ENCODE measurements at regions not wholly inside any gene's neighbourhood (a gene's known extent, or its start where the extent isn't known, plus 50 kb on each side); places are given as distances from the start of the nearest gene placed in this dataset.

DNA sequence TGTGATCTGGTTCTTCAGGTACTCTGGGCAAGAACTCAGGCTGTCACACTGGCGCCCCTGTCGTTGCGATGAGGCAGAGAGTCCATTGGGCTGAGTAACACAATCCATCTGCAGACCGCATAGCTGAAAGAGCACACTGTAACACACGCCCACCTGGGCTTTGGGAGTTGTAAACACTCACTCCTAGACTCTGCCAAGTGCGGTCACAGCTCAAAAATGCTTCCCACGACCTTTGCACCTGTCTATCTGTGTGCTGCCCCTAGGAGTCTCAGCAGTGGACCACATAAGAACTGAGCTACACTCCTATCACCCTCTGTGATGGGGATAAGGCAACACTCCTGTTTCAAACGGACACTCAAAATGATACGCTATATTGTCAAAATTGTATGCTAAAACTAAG, 2028.3 kb downstream of the PCDH7 start:
- no peak for DNase-seq (ENCODE audit: low read depth, low spot score)
- no peak overlapping the region for H3K4me3 ChIP-seq (ENCODE audit: low read length)

- H3K4me3 ChIP-seq (ENCODE audit: low read length) = no peak overlapping the region
- no peak for DNase-seq (ENCODE audit: low read depth, low spot score)
Observed at GRCh38 chr4:32752962-32753361, 2032.8 kb downstream of the PCDH7 start.

DNA sequence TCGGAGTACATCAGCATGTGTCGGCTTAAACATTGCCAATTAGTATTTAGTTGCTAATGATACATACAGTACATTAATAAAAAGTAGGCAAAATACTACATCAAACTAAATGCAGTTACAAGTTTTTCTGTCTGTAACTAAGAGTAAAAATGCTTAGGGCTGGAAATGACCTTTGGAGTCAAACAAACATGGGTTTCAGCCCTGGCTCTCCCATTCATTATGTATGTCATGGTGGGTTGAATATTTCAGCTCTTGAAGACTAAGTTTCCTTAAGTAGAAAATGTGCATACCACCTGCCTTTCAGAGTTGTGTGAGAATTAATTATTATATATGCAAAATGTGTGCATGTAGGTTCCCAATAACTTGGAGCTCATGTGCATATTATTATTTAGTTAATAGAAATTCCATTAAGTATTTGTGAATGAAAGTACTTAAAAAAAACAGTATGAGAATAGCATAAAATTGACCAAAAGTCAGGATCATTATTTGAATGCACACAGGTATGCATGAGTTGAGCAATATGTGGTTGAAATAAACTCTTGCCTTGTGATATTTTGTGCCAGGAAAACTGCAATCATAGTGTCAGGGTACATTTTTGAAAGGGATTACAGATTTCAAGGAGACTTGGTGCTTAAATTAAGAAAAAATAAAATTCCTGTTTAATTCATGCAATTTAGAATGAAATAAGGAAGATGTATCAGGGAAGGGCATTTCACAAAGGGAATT, 2048.7 kb downstream of the PCDH7 start:
- no peak for DNase-seq (ENCODE audit: low read depth, low spot score)
- no peak overlapping the region for H3K4me3 ChIP-seq (ENCODE audit: low read length)

DNA sequence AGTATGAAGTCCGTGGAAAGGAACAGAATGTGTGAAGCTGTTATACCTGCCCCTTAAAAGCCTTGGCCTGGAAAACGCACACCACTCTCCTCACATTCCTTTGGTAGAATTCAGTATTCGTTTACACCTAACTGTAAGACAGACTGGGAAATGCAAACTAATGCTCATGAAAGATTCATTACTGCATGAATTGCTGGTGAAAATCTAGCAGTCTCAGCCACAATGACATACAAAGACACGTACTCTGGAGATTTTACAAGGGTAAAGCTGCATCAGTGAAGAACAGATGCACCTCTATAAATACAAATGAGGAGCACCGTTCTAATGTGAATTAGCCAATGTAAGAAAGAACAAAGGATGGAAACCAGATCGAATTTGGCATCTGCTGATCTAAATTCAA, 2051.3 kb downstream of the PCDH7 start:
- no peak overlapping the region for H3K4me3 ChIP-seq (ENCODE audit: low read length)
- DNase-seq (ENCODE audit: low read depth, low spot score) = no peak

GRCh38 chr4:32775049-32775448, 2054.9 kb downstream of the PCDH7 start:
- peak; percentile 8 for DNase-seq (ENCODE audit: low read depth, low spot score)
- H3K4me3 ChIP-seq (ENCODE audit: low read length) = no peak overlapping the region

GRCh38 chr4:32776435-32777203, 2056.4 kb downstream of the PCDH7 start:
- no peak for DNase-seq (ENCODE audit: low read depth, low spot score)
- H3K4me3 ChIP-seq (ENCODE audit: low read length) = no peak overlapping the region

DNA sequence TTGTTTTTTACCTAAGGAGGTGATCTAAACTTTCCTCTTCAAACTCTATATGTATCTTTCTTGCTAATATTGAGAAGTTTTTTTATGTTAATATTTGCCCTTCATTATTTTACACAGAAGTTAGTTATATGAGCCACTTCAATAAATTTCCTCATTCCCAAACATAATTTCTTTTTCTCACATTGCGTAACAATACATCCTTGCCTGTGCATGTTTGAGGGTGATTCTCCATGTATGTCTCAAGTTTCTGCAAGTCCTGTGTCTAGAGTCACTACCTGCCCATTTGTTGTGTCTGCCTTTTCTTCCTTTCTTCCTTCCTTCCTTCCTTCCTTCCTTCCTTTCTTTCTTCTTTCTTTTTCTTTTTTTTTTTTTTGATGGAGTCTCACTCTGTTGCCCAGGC, 2057.9 kb downstream of the PCDH7 start:
- no peak overlapping the region for H3K4me3 ChIP-seq (ENCODE audit: low read length)
- no peak for DNase-seq (ENCODE audit: low read depth, low spot score)

- DNase-seq (ENCODE audit: low read depth, low spot score) = no peak
Observed at GRCh38 chr4:32778938-32779337, 2058.8 kb downstream of the PCDH7 start.

GRCh38 chr4:32789026-32789608, 2068.9 kb downstream of the PCDH7 start:
- no peak overlapping the region for H3K4me3 ChIP-seq (ENCODE audit: low read length)
- DNase-seq (ENCODE audit: low read depth, low spot score) = no peak

More at GRCh38 chr4:32778938-32779337, 2058.8 kb downstream of the PCDH7 start:
- H3K4me3 ChIP-seq (ENCODE audit: low read length) = no peak overlapping the region

DNA sequence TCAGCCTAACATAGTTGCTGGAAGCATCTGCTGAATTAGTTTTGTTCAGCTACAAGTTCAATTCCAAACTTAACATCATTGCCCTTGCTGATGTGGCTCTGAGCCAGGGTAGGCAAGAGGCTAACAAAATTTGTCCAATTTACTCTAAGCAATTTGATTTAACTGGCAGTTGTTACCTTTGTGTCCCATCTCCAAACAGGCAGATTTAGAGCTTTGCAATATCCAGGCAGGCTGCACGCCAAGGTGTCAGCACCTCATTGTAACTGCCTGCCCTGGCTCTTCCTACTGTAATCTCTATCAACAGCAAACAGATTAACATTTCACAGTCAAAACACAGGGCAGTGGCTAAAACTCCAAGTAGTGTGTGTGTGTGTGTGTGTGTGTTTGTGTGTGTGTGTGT, 2070.6 kb downstream of the PCDH7 start:
- no peak overlapping the region for H3K4me3 ChIP-seq (ENCODE audit: low read length)
- no peak for DNase-seq (ENCODE audit: low read depth, low spot score)

- H3K4me3 ChIP-seq (ENCODE audit: low read length) = no peak overlapping the region
- DNase-seq (ENCODE audit: low read depth, low spot score) = no peak
Observed at GRCh38 chr4:32798471-32799159, 2078.4 kb downstream of the PCDH7 start.

GRCh38 chr4:32824336-32824735, 2104.2 kb downstream of the PCDH7 start:
- no peak overlapping the region for H3K4me3 ChIP-seq (ENCODE audit: low read length)
- no peak for DNase-seq (ENCODE audit: low read depth, low spot score)

- peak; percentile 7 for DNase-seq (ENCODE audit: low read depth, low spot score)
Observed at GRCh38 chr4:32826169-32826568, 2106.0 kb downstream of the PCDH7 start.

DNA sequence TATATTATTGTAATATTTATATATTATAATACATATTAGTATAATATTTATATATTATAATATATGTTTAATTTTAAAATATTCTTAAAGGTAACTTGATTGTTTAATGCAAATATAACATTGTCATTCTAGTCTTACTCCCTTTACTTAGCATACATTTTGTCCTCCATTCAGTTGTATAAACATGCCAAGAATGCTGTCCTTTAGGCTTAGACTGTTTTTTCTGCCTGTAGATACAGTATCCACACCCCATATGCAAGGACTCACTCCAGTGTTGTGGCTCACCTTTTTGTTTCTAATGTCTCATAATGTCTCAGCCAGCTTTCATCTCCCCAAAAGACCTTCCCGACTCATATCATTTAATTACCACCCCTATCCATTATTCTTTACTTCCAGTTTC, 2110.0 kb downstream of the PCDH7 start:
- no peak for DNase-seq (ENCODE audit: low read depth, low spot score)
- H3K4me3 ChIP-seq (ENCODE audit: low read length) = no peak overlapping the region

More at GRCh38 chr4:32826169-32826568, 2106.0 kb downstream of the PCDH7 start:
- no peak overlapping the region for H3K4me3 ChIP-seq (ENCODE audit: low read length)

DNA sequence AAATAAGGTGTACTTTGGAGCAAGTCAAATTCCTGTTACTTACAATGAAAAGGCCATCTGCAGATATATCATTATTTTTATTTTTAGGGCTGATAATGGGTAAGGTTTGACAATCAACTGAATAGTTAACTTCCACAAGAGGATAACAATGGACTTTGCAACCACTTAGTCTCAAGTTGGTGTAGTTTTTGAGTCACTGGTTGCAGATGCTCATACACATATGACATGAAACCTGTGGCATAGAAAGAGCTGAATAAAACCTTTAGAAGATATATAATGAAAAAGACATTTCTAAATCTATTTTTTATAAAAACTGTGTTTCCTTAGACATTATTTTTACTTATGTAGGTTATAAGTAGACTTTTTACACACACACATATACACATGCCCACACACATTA, 2110.9 kb downstream of the PCDH7 start:
- H3K4me3 ChIP-seq (ENCODE audit: low read length) = no peak overlapping the region
- no peak for DNase-seq (ENCODE audit: low read depth, low spot score)

- no peak overlapping the region for H3K4me3 ChIP-seq (ENCODE audit: low read length)
- DNase-seq (ENCODE audit: low read depth, low spot score) = no peak
Observed at GRCh38 chr4:32840461-32841189, 2120.5 kb downstream of the PCDH7 start.

DNA sequence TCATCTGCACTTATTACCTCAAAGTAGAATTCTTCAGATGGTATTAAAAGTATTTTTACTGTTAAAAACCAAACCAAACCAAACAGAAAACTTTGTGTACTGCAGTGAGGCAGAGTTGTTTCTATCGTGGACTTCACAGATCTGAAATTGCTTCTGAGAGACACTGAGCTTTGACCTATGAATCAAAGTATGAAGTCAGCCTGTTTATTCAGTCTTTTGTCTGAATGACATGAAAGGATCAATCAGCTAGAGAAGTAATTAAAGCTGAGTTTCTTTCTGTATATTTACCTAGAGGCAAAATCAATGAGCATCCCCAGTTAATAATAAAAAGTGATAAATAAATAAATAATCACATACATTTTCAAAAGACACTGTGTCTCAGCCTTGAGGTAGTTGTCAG, 2121.0 kb downstream of the PCDH7 start:
- DNase-seq (ENCODE audit: low read depth, low spot score) = no peak
- H3K4me3 ChIP-seq (ENCODE audit: low read length) = no peak overlapping the region

- no peak for DNase-seq (ENCODE audit: low read depth, low spot score)
Observed at GRCh38 chr4:32847461-32847860, 2127.3 kb downstream of the PCDH7 start.

DNA sequence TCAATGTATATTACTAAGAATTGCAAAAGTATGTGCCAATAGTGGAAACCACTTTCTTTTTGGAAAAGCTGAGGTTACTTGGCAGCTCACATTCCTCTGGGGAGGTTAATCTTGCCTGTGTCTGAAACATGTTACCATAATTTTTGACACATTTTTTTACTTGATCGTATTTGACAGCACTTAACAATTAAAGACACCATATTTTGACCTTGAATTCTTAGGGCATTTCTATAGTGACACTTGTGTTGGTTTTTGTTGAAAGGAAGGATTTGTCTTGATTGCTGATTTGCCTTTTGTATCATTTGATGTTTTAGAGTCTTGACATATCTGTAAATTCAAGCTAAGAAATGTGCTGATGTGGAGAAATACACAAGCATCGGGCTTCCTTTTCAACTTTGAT, 2135.5 kb downstream of the PCDH7 start:
- no peak overlapping the region for H3K4me3 ChIP-seq (ENCODE audit: low read length)
- no peak for DNase-seq (ENCODE audit: low read depth, low spot score)

More at GRCh38 chr4:32847461-32847860, 2127.3 kb downstream of the PCDH7 start:
- H3K4me3 ChIP-seq (ENCODE audit: low read length) = no peak overlapping the region
